NCI-H460 (cell line): ENCODE measurements at regions not wholly inside any gene's neighbourhood (a gene's known extent, or its start where the extent isn't known, plus 50 kb on each side); places are given as distances from the start of the nearest gene placed in this dataset.
"Not testable (repeated sequence)": the region's sequence is repeated elsewhere in the genome, so short reads cannot be mapped to it uniquely, and the experiment has no call there.

Experiments used
- DNase-seq: peaks from one replicate; pipeline ENCODE4 v3.0.0-alpha.2; 2016; ENCODE audit warnings: low read depth; ENCODE audit errors: extremely low read depth

GRCh38 chr2:52356556-52356955, 1324.6 kb upstream of the NRXN1 start:
- no peak for DNase-seq

GRCh38 chr2:52347292-52347691, 1315.4 kb upstream of the NRXN1 start:
- DNase-seq: no peak

- DNase-seq: no peak
Measured at GRCh38 chr2:52345676-52346075, 1313.7 kb upstream of the NRXN1 start.

- DNase-seq: no peak
Measured at GRCh38 chr2:52345082-52345481, 1313.2 kb upstream of the NRXN1 start.

GRCh38 chr2:52343706-52344266, 1311.9 kb upstream of the NRXN1 start:
- DNase-seq: no peak

DNA sequence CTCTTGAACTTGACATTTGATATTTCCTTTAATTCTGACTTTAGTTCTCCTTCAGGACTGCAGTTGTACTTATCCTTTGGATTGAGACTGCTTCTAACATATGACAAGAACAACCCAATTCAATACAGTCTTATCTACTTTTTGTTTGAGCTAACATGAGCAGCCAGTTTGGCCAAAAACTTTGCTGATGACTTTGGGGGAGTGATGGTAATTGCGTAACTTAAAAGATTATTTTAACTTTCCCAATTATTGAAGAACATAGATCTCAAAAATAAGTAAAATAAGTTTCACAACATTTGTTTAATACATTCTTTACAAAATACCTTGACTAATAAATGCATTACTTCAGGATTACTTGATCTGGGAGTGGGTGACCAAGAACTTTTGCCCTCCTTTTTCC, 1311.1 kb upstream of the NRXN1 start:
- no peak for DNase-seq

GRCh38 chr2:52342458-52342857, 1310.5 kb upstream of the NRXN1 start:
- DNase-seq: no peak

GRCh38 chr2:52341732-52342131, 1309.8 kb upstream of the NRXN1 start:
- DNase-seq: no peak

DNA sequence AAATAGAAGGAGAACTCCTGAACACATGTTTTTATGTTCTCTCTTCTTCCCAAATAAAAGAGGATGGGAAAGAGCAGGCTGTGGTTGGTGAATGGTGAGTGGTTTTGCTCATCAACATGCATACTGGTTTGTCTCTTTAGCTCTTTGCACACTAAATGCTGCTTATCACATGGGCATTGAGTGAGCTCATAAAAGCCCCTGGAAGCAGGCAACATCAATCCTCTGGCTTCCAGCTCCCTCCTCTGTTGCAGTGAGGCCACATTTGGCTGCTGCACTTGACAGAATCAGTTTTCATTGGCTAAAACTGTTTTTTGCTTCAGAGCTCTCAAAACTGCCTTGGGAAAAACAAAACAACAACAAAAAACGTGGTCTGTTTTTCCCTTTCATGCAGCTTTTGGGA, 1308.2 kb upstream of the NRXN1 start:
- no peak for DNase-seq

DNA sequence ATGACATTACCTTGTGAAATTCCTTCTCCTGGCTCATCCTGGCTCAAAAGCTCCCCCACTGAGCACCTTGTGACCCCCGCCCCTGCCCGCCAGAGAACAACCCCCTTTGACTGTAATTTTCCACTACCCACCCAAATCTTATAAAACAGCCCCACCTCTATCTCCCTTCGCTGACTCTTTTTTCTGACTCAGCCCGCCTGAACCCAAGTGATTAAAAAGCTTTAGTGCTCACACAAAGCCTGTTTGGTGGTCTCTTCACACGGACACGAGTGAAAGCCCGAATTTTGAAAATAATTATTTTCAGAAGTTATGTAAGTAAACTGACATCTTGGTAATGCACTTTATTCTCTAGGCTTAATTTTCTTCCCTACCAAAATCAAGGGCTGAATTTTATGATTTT, 1305.9 kb upstream of the NRXN1 start:
- DNase-seq: not testable (repeated sequence)

DNA sequence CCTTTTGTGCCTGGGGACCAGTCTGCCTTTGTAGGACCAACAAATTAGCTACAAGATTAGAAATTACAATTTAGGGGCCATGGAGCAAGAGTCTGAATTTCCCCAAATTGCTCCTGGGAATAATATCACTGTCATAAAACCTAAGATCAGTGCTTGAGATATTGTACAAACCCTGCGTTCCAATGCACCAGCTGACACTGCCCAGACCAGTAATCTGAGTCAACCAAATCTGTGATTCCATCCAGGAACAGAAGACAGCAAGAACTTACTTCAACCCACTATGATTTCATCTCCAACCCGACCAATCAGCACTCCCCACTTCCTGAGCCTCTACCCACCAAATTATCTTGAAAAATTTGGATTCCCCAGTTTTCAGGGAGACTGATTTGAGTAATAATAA, 1305.0 kb upstream of the NRXN1 start:
- DNase-seq: no peak

DNA sequence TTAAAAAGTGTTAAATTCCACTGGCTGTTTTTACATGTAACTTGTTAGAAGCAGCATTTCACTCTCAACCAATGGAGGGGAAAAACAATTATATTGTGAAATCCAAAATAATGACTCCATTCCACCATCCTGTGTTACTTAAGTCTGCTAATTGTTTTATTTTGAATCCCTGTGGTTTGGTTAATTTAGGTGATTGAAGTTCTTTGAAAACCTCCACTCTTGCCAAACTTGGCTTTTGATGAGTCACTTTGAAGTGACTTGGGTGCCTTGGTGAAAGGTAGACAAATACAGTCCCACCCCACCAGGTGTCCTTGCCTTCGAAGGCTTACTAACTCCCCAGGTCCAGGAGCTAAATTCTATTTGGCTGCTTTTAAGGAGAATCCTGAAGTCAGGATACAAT, 1303.8 kb upstream of the NRXN1 start:
- no peak for DNase-seq

DNA sequence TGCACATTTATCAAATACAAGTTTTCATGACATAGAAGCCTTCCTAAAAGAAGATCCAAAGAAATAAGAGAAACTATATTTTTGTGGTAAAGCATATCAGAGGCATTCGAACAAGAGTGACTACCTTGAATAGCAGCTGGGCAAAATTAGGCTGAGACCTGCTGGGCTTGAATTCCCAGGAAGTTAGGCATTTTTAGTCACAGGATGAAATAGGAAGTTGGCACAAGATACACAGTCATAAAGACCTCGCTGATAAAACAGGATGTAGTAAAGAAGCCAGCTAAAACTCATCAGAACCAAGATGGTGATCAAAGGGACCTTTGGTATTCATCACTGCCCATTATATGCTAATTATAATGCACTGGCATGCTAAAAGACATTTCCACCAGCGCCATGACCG, 1302.3 kb upstream of the NRXN1 start:
- no peak for DNase-seq

DNA sequence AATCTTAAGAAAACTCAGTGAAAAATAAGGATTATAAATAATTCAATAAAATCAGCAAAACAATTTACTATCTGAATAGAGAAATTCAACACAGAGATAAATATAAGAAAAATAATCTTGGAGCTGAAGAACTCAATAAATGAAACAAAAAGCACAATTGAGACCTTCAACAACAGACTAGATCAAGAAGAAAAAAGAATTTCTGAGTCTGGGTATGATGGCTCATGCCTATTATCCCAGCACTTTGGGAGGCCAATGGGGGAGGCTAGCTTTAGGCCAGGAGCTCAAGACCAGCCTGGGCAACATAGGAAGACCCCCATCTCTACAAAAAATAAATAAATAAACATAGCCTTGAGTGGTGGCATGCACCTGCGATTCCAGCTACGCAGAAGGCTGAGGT, 1295.7 kb upstream of the NRXN1 start:
- DNase-seq: no peak

- DNase-seq: no peak
Measured at GRCh38 chr2:52314231-52314630, 1282.3 kb upstream of the NRXN1 start.

- no peak for DNase-seq
Measured at GRCh38 chr2:52312486-52312885, 1280.6 kb upstream of the NRXN1 start.

- no peak for DNase-seq
Measured at GRCh38 chr2:52311862-52312261, 1279.9 kb upstream of the NRXN1 start.

DNA sequence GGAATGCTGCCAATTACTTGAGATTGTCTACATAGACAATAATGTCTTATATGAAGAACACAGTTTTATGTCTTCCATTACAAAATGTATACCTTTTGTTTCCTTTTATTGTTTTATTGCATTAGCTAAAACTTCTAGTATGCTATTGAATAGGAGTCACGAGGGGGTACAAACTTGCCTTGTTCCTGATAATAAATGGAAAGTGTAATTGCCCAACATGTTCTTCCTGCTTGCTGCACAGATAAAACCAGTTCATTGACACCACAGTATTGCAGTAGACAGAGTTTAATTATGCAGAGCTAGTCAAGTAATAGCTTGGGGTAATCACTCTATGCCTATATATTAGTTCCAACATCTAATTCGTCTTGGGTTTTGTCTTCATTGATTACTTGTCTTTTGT, 1276.2 kb upstream of the NRXN1 start:
- DNase-seq: no peak

DNA sequence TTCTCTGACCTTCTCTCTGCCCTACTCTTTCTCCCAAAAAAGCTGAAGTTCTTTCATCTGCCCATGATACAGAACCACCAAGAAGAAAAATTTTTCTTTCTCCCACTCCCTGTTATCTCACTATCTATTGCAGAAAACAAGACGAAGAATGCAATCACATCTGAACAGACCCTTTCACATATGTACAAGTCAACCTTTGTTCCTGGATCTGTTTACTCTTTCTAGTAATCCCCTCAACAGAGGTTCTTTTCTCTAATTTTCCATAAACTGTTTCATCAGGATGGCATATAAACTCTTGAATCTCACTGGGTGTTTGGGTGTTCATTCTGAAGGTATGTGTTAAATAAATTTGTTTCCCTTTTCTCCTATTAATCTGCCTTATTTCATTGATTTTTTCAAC, 1262.7 kb upstream of the NRXN1 start:
- DNase-seq: no peak

GRCh38 chr2:52292801-52293200, 1260.9 kb upstream of the NRXN1 start:
- no peak for DNase-seq

GRCh38 chr2:52289741-52290140, 1257.8 kb upstream of the NRXN1 start:
- DNase-seq: no peak

DNA sequence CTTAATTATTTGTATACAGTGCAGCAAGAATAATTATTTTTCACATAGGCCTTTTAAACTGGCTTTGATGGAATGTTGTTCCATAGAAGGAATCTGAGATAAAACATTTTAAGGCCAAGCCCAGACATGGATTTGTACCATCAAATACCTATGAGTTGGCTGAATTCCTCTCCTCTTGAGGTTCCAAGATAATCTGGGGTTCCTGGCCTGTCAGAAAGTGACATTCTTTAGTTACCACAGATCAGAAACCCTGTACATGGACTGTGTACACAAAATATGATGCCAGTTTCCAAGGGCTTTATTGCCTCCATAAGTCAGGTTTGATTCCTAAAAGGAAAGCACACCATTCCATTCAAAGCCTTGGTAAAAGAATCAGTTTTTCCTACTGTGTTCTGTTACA, 1256.7 kb upstream of the NRXN1 start:
- no peak for DNase-seq

- DNase-seq: no peak
Measured at GRCh38 chr2:52269696-52270485, 1238.0 kb upstream of the NRXN1 start.
